Heart left ventricle (tissue), 16 donors: ENCODE measurements at regions not wholly inside any gene's neighbourhood (a gene's known extent, or its start where the extent isn't known, plus 50 kb on each side); places are given as distances from the start of the nearest gene placed in this dataset.

Experiments
- ATAC-seq, 4 donors: fragments of 200-7000 bp; cut with Tn5 transposase; one replicate each; pipeline ENCODE4 v1.9.1; 2020 to 2022; ENCODE audit warnings: moderate library complexity in 4 of 4, mild to moderate bottlenecking in 3 of 4, moderate number of reproducible peaks in 1 of 4
- DNase-seq, 5 donors: peaks; one replicate each; pipeline ENCODE4 v3.0.0-alpha.2; 2020
- H3K27ac ChIP-seq, 12 donors: fragments of 200-600 bp; sonication (generic) in 4 of 12; one replicate each; pipeline versions ENCODE4 v1.5.0 to v1.8.0; 2016 to 2022; ENCODE audit warnings: mild to moderate bottlenecking in 2 of 12
- H3K27me3 ChIP-seq, 9 donors: fragments of 200-600 bp; sonication (generic) in 2 of 9; one replicate each; pipeline versions ENCODE4 v1.5.1 to v1.8.0; 2016 to 2022; ENCODE audit warnings: mild to moderate bottlenecking in 3 of 9
- H3K36me3 ChIP-seq, 9 donors: fragments of 200-600 bp; sonication (generic) in 2 of 9; one replicate each; pipeline versions ENCODE4 v1.5.0 to v1.8.0; 2018 to 2022; ENCODE audit warnings: mild to moderate bottlenecking in 2 of 9
- H3K4me1 ChIP-seq, 12 donors: fragments of 200-600 bp; sonication (generic) in 4 of 12; one replicate each; pipeline versions ENCODE4 v1.5.0 to v1.8.0; 2016 to 2022; ENCODE audit warnings: mild to moderate bottlenecking in 3 of 12
- H3K4me3 ChIP-seq, 12 donors: fragments of 200-600 bp; sonication (generic) in 4 of 12; one replicate each; pipeline versions ENCODE4 v1.5.0 to v1.8.0; 2017 to 2022; ENCODE audit warnings: mild to moderate bottlenecking in 9 of 12, moderate library complexity in 4 of 12
- H3K9me3 ChIP-seq, 12 donors: fragments of 200-600 bp; sonication (generic) in 4 of 12; one replicate each; pipeline versions ENCODE4 v1.5.0 to v1.8.0; 2016 to 2022; ENCODE audit warnings: mild to moderate bottlenecking in 1 of 12
- POLR2A ChIP-seq, 2 donors: fragments of 450-650 bp; IDR thresholded peaks; one replicate each; pipeline ENCODE4 v1.6.1; 2017; ENCODE audit warnings: antibody characterized with exemption in 2 of 2, mild to moderate bottlenecking in 2 of 2, moderate library complexity in 2 of 2
- WGBS, 4 donors: extraction: QIAGEN DNeasy Blood & Tissue Kit in 2 of 4; methylation state at CpG; one replicate each; pipeline versions ENCODE4 v1.1.5 to v1.1.7; 2013 to 2018; 5-methylcytosine and 5-hydroxymethylcytosine counted together
- intact Hi-C, 10 donors: fragments of 100-400 bp; cut with DNase I; formaldehyde crosslinking; loops; one replicate each; pipeline versions ENCODE4 v1.11.1 to v1.14.2; 2022
- TF ChIP-seq, protein P1 (sequence below), 12 donors: fragments of 200-600 bp; sonication (generic) in 4 of 12; IDR thresholded peaks; one replicate each; pipeline versions ENCODE4 v1.5.0 to v1.8.0; 2018 to 2022; ENCODE audit warnings: antibody characterized with exemption in 12 of 12, mild to moderate bottlenecking in 5 of 12
- donor health status: ischemic (EF 13 %, LVEDD 7.1; RV severe dilation, severe dysfunction).
- donor health status: healthy with polysubstance abuse.
- donor health status: DM: no; HTN: yes; CAD: no.
- donor health status: DM: no; HTN: no; CAD: no.
- donor health status: ischemic (EF 25% LVEDD 6.9; RV normal size, moderate dysfunction).
- donor health status: ischemic (EF 25% LVEDD 5.7; RV mildly dilated, moderate dysfunction).
- donor health status: healthy.
- donor health status: DM: yes; HTN: yes; CAD: no.
- donor health status: ischemic (EF 35%, LVEDD 5.7; RV mildly dilated, moderate dysfunction).
- donor health status: nonischemic (EF 11% LVEDD 7.7; RV severe dilation, severe dysfunction).
- donor health status: DM: yes; HTN: yes; CAD: no.
- donor health status: PGD.
- donor health status: ischemic (EF 29% LVEDD 5.4; RV normal size, mild dysfunction).
- donor health status: nonischemic (EF 23%, LVEDD 6.1; RV moderate dilation, normal function).

GRCh38 chr13:63700350-63700749 is 2284.7 kb upstream of the PCDH20 start:
- 52 to 67% (median 58%) methylated on average over 3 of the region's 3 CpGs for WGBS, 4 donors
- H3K27me3 ChIP-seq, result no peaks in the 10 kb centered on the region
- no peak overlapping the region for H3K4me3 ChIP-seq
- H3K9me3 ChIP-seq, result peaks cover 0 to 4% (median 0%) of the 10 kb centered on the region in 12 donors
- no peak overlapping the region for H3K27ac ChIP-seq
- H3K4me1 ChIP-seq, result no peaks in the 10 kb centered on the region
- TF ChIP-seq POLR2A (IDR thresholded peaks at IDR 0.05), result no peak
- TF ChIP-seq, protein P1, sequence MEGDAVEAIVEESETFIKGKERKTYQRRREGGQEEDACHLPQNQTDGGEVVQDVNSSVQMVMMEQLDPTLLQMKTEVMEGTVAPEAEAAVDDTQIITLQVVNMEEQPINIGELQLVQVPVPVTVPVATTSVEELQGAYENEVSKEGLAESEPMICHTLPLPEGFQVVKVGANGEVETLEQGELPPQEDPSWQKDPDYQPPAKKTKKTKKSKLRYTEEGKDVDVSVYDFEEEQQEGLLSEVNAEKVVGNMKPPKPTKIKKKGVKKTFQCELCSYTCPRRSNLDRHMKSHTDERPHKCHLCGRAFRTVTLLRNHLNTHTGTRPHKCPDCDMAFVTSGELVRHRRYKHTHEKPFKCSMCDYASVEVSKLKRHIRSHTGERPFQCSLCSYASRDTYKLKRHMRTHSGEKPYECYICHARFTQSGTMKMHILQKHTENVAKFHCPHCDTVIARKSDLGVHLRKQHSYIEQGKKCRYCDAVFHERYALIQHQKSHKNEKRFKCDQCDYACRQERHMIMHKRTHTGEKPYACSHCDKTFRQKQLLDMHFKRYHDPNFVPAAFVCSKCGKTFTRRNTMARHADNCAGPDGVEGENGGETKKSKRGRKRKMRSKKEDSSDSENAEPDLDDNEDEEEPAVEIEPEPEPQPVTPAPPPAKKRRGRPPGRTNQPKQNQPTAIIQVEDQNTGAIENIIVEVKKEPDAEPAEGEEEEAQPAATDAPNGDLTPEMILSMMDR (IDR thresholded peaks at IDR 0.05), result no peak
- H3K36me3 ChIP-seq, result no peaks in the 10 kb centered on the region
- intact Hi-C loops, result no loop called here
- DNase-seq (no peak), ATAC-seq (no peak)

- Histone ChIP-seq H3K4me1 (no peaks in the 10 kb centered on the region), H3K36me3 (no peaks in the 10 kb centered on the region), H3K27me3 (no peaks in the 10 kb centered on the region), H3K27ac (no peak overlapping the region), H3K9me3 (peaks cover 0 to 4% (median 0%) of the 10 kb centered on the region in 12 donors), H3K4me3 (no peak overlapping the region)
- ATAC-seq, result no peak
- intact Hi-C loops, result no loop called here
- TF ChIP-seq POLR2A (IDR thresholded peaks at IDR 0.05), result no peak
- TF ChIP-seq, protein P1 (IDR thresholded peaks at IDR 0.05), result no peak
- DNase-seq, result no peak
- WGBS, 4 donors, result 77 to 84% (median 82%) methylated on average over 5 of the region's 5 CpGs
These were observed 2284.3 kb upstream of the PCDH20 start for GRCh38 chr13:63699948-63700347.

DNA sequence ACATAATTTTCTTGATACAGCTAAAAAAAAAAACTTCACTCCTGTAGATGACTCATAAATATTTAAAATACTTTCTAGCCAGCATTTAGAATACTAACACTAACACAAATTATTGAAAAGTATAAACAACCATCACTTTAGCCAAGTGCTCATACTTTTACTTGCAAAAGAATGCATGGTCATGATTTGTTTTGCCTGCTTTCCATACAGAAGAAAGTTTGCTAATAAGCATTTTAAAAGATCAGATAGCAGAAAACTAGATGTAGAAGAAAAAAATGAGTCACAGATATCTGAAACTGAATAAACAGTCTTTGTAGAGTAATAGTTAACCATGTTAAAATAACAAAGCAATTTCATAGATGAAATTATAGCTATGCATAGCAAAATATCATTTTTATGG is 2280.4 kb upstream of the PCDH20 start:
- DNase-seq (no peak), ATAC-seq (no peak)
- intact Hi-C loops, result no loop called here
- Histone ChIP-seq H3K27ac (no peak overlapping the region), H3K4me3 (no peak overlapping the region), H3K9me3 (peaks cover 0 to 8% (median 0%) of the 10 kb centered on the region in 12 donors), H3K27me3 (no peaks in the 10 kb centered on the region), H3K4me1 (no peaks in the 10 kb centered on the region), H3K36me3 (no peaks in the 10 kb centered on the region)
- TF ChIP-seq POLR2A (IDR thresholded peaks at IDR 0.05), result no peak
- TF ChIP-seq, protein P1 (IDR thresholded peaks at IDR 0.05), result no peak

DNA sequence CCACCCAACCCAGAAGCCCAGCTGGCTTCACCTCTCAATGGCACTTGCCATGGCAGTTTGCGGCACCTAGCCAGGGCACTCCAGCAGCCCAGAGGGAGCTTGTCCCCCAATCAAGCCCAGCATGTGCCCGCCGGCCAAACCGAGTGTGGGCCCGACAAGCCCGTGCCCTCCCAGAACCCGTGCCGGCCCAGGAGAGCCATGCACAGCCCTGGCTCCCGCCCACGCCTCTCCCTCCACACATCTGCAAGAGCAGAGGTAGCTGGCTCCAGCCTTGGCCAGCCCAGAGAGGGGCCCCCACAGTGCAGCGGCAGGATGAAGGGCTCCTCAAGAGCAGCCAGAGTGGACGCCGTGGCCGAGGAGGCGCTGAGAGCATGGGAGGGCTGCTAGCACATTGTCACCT is 2278.0 kb upstream of the PCDH20 start:
- no peak for TF ChIP-seq POLR2A (IDR thresholded peaks at IDR 0.05)
- TF ChIP-seq, protein P1 (IDR thresholded peaks at IDR 0.05), result no peak
- peaks cover 0 to 13% (median 0%) of the 10 kb centered on the region in 12 donors for H3K9me3 ChIP-seq
- no peak overlapping the region for H3K4me3 ChIP-seq
- H3K27me3 ChIP-seq, result no peaks in the 10 kb centered on the region
- ATAC-seq (no peak), DNase-seq (no peak)
- H3K4me1 ChIP-seq, result no peaks in the 10 kb centered on the region
- 90 to 97% (median 93%) methylated on average over 14 to 15 of the region's 15 CpGs for WGBS, 4 donors
- no peak overlapping the region for H3K27ac ChIP-seq
- no peaks in the 10 kb centered on the region for H3K36me3 ChIP-seq
- intact Hi-C loops, result no loop called here
